PFSK-1 (cell line): ENCODE measurements at regions not wholly inside any gene's neighbourhood (a gene's known extent, or its start where the extent isn't known, plus 50 kb on each side); places are given as distances from the start of the nearest gene placed in this dataset.

ENCODE experiments used
- POLR2AphosphoS5 ChIP-seq: IDR thresholded peaks from 2 replicates; pipeline ENCODE4 v1.6.1; 2012; ENCODE audit warnings: low read depth, mild to moderate bottlenecking, control low read depth, low read length, moderate library complexity
- TAF1 ChIP-seq: IDR thresholded peaks from 2 replicates; pipeline ENCODE4 v1.6.1; 2012; ENCODE audit warnings: low read length, control low read depth, borderline replicate concordance; ENCODE audit not compliant: insufficient read depth

GRCh38 chr22:48493733-48494132 lies 1333.9 kb downstream of the BRD1 start:
- TF ChIP-seq POLR2AphosphoS5 (no peak), TAF1 (no peak)
